ENCODE measurements at regions not wholly inside any gene's neighbourhood (a gene's known extent, or its start where the extent isn't known, plus 50 kb on each side); places are given as distances from the start of the nearest gene placed in this dataset.

DNA sequence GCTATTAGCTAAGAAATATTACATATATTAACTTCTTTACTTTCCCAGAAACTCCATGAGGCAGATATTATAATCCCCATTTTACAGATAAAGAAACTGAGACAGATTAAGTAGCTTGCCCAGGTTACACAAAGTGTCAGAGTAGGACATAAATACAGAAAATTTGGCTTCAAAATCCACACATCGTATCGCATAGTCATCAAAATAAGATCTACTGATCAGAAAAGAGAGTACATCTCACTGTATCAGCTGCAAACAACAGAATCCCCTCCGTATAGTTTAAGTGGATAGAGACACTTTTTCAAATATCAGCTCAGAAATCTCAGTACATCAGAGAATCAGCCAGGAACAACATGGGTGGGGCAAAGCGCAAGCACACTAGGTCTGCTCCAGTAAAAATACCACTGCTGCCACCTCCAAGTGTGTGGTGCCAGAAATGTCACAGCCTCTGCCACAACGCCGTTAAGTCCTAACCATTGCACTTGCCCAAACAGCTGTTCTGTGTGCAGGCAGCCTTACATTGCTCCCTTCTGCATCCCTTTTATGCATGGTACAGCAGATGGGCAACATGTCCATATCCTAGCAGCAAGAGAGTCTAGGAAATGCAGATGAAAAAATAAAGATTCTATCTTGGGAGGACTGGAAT is 204.8 kb downstream of the KLF12 start:
- Mint-ChIP-seq H3K36me3 (no peaks in the 10 kb centered on the region), H3K4me1 (no peaks in the 10 kb centered on the region), H3K27ac (no peak overlapping the region), H3K4me3 (no peak overlapping the region), H3K9me3 (peaks cover 0 to 7% (median 0%) of the 10 kb centered on the region in 7 donors), H3K27me3 (ENCODE audit: low read depth in 3 of 3) (no peaks in the 10 kb centered on the region)
- H4K20me1 ChIP-seq (ENCODE audit: insufficient read depth, low read length): no peaks in the 10 kb centered on the region
- H3K4me3 ChIP-seq (replicated peaks in 1 of 3; ENCODE audit: low read depth in 2 of 3, low read length in 3 of 3): no peak overlapping the region
- no peaks in the 10 kb centered on the region for H3K36me3 ChIP-seq (replicated peaks in 1 of 2; ENCODE audit: control insufficient read depth in 1 of 2, insufficient read depth in 2 of 2, low read length in 2 of 2)
- 98% methylated on average over 4 of the region's 6 CpGs for WGBS (ENCODE audit: insufficient coverage)
- H2AFZ ChIP-seq (ENCODE audit: insufficient read depth, low read depth, low read length, poor library complexity, severe bottlenecking): no peak overlapping the region
- no peaks in the 10 kb centered on the region for H3K9me3 ChIP-seq (replicated peaks in 1 of 2; ENCODE audit: control insufficient read depth in 1 of 2, insufficient read depth in 1 of 2, low read length in 2 of 2)
- no peak overlapping the region for H3K27ac ChIP-seq (ENCODE audit: low read depth in 1 of 2, low read length in 2 of 2)
- intact Hi-C loops (cut with micrococcal nuclease): no loop called here
- H3K4me2 ChIP-seq (replicated peaks; ENCODE audit: extremely low read depth, low read length, poor library complexity, severe bottlenecking): no peak overlapping the region
- H3K9ac ChIP-seq (ENCODE audit: insufficient read depth, low read length, poor library complexity, severe bottlenecking): no peak overlapping the region
- DNase-seq: no peak
- no peaks in the 10 kb centered on the region for H3K4me1 ChIP-seq (ENCODE audit: control insufficient read depth in 1 of 2, insufficient read depth in 2 of 2, low read length in 2 of 2)
- no peaks in the 10 kb centered on the region for H3K27me3 ChIP-seq (ENCODE audit: control insufficient read depth in 2 of 2, insufficient read depth in 2 of 2, low read length in 2 of 2)
- H3K79me2 ChIP-seq (ENCODE audit: insufficient read depth, low read length): no peaks in the 10 kb centered on the region
- no peak for TF ChIP-seq CTCF (IDR thresholded peaks at IDR 0.05)

DNA sequence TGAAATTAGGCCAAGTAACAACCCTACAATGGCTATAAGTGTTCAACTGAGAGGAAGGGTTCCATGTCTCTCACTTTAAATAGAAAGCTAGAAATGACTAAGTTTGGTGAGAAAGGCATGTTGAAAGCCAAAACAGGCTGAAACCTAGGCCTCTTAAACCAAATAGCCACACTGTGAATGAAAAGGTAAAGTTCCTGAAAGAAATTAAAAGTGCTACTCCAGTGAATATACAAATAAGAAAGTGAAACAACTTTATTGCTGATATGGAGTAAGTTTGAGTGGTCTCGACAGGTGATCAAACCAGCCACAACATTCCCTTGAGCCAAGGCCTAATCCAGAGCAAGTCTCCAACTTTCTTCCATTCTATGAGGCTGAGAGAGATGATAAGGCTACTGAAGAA is 209.6 kb downstream of the KLF12 start:
- Histone ChIP-seq H3K36me3 (replicated peaks in 1 of 2; ENCODE audit: control insufficient read depth in 1 of 2, insufficient read depth in 2 of 2, low read length in 2 of 2) (no peaks in the 10 kb centered on the region), H3K27ac (ENCODE audit: low read depth in 1 of 2, low read length in 2 of 2) (no peak overlapping the region), H3K4me3 (replicated peaks in 1 of 3; ENCODE audit: low read depth in 2 of 3, low read length in 3 of 3) (no peak overlapping the region), H3K4me1 (ENCODE audit: control insufficient read depth in 1 of 2, insufficient read depth in 2 of 2, low read length in 2 of 2) (no peaks in the 10 kb centered on the region), H3K9me3 (replicated peaks in 1 of 2; ENCODE audit: control insufficient read depth in 1 of 2, insufficient read depth in 1 of 2, low read length in 2 of 2) (no peaks in the 10 kb centered on the region), H3K4me2 (replicated peaks; ENCODE audit: extremely low read depth, low read length, poor library complexity, severe bottlenecking) (no peak overlapping the region), H2AFZ (ENCODE audit: insufficient read depth, low read depth, low read length, poor library complexity, severe bottlenecking) (no peak overlapping the region), H3K27me3 (ENCODE audit: control insufficient read depth in 2 of 2, insufficient read depth in 2 of 2, low read length in 2 of 2) (no peaks in the 10 kb centered on the region), H3K9ac (ENCODE audit: insufficient read depth, low read length, poor library complexity, severe bottlenecking) (no peak overlapping the region), H4K20me1 (ENCODE audit: insufficient read depth, low read length) (no peaks in the 10 kb centered on the region), H3K79me2 (ENCODE audit: insufficient read depth, low read length) (no peaks in the 10 kb centered on the region)
- WGBS (ENCODE audit: insufficient coverage): no CpG with 5 or more reads among the region's 1 CpG
- Mint-ChIP-seq H3K4me3 (no peak overlapping the region), H3K27me3 (ENCODE audit: low read depth in 3 of 3) (no peaks in the 10 kb centered on the region), H3K36me3 (no peaks in the 10 kb centered on the region), H3K9me3 (peaks cover 0 to 7% (median 0%) of the 10 kb centered on the region in 7 donors), H3K27ac (no peak overlapping the region), H3K4me1 (no peaks in the 10 kb centered on the region)
- DNase-seq: no peak
- intact Hi-C loops (cut with micrococcal nuclease): no loop called here
- TF ChIP-seq CTCF (IDR thresholded peaks at IDR 0.05): no peak

Data from CD14-positive monocyte (primary cell).